WTC11 (cell line): ENCODE measurements at regions not wholly inside any gene's neighbourhood (a gene's known extent, or its start where the extent isn't known, plus 50 kb on each side); places are given as distances from the start of the nearest gene placed in this dataset.

ENCODE experiments used
- ATAC-seq: fragments of 200-7000 bp; cut with Tn5 transposase; 2 replicates; pipeline ENCODE4 v1.10.0; 2021; ENCODE audit warnings: mild to moderate bottlenecking, moderate library complexity
- CTCF ChIA-PET: fragments of 300-600 bp; sonication (Branson Sonifier 250); formaldehyde crosslinking; loops from one replicate; lab custom pipeline; 2021; ENCODE audit warnings: antibody characterized with exemption; lab: Charles Lee
- POLR2A ChIA-PET: fragments of 350-600 bp; sonication (Branson Sonifier 250); formaldehyde crosslinking; loops from one replicate; lab custom pipeline; 2021; ENCODE audit warnings: antibody characterized with exemption; lab: Charles Lee
- DNase-seq: peaks from one replicate; pipeline ENCODE4 v3.0.0; 2021; ENCODE audit warnings: low spot score
- H3K27ac Mint-ChIP-seq: 2 replicates; pipeline ENCODE4 v1.8.0; 2021; ENCODE audit warnings: mixed read lengths
- H3K27me3 Mint-ChIP-seq: 2 replicates; pipeline ENCODE4 v1.8.0; 2021; ENCODE audit warnings: low read depth, mild to moderate bottlenecking, moderate library complexity, mixed read lengths
- H3K36me3 Mint-ChIP-seq: 2 replicates; pipeline ENCODE4 v1.8.0; 2021; ENCODE audit warnings: mixed read lengths
- H3K4me1 Mint-ChIP-seq: 2 replicates; pipeline ENCODE4 v1.8.0; 2022; ENCODE audit warnings: mixed read lengths
- H3K4me3 Mint-ChIP-seq: 2 replicates; pipeline ENCODE4 v1.8.0; 2021; ENCODE audit warnings: mild to moderate bottlenecking, moderate library complexity, mixed read lengths
- H3K9me3 Mint-ChIP-seq: 2 replicates; pipeline ENCODE4 v1.8.0; 2021; ENCODE audit warnings: mixed read lengths
- ATF6 ChIP-seq: sonication (generic); formaldehyde crosslinking; IDR thresholded peaks from 2 replicates; pipeline ENCODE4 v1.8.1; 2023; ENCODE audit warnings: mild to moderate bottlenecking, missing genetic modification reagents
- CREM ChIP-seq: sonication (generic); formaldehyde crosslinking; IDR thresholded peaks from 2 replicates; pipeline ENCODE4 v1.8.1; 2022; ENCODE audit warnings: mild to moderate bottlenecking, missing genetic modification reagents, moderate library complexity
- ELF4 ChIP-seq: sonication (generic); formaldehyde crosslinking; IDR thresholded peaks from 2 replicates; pipeline ENCODE4 v1.8.1; 2022; ENCODE audit warnings: low read depth, mild to moderate bottlenecking, moderate library complexity, missing genetic modification reagents
- NFE2L1 ChIP-seq: sonication (generic); formaldehyde crosslinking; IDR thresholded peaks from 2 replicates; pipeline ENCODE4 v1.8.1; 2023; ENCODE audit warnings: missing genetic modification reagents
- TEAD1 ChIP-seq: sonication (generic); formaldehyde crosslinking; IDR thresholded peaks from 2 replicates; pipeline ENCODE4 v1.8.0; 2022; ENCODE audit warnings: mild to moderate bottlenecking, missing genetic modification reagents
- ZBTB43 ChIP-seq: sonication (generic); formaldehyde crosslinking; IDR thresholded peaks from 2 replicates; pipeline ENCODE4 v1.8.1; 2023; ENCODE audit warnings: mild to moderate bottlenecking, missing genetic modification reagents
- ZNF416 ChIP-seq: fragments of 250-450 bp; sonication (Bioruptor Pico); IDR thresholded peaks from 2 replicates; pipeline ENCODE4 v1.9.0; 2021; ENCODE audit warnings: mild to moderate bottlenecking, inconsistent platforms
- ZNF512 ChIP-seq: sonication (generic); formaldehyde crosslinking; IDR thresholded peaks from 2 replicates; pipeline ENCODE4 v1.8.1; 2022; ENCODE audit warnings: missing genetic modification reagents, borderline replicate concordance
- TF ChIP-seq, protein P1 (sequence below): sonication (generic); formaldehyde crosslinking; IDR thresholded peaks from 2 replicates; pipeline ENCODE4 v1.8.1; 2023; ENCODE audit warnings: mild to moderate bottlenecking, missing genetic modification reagents, moderate library complexity
- TF ChIP-seq, protein P2 (sequence below): sonication (generic); formaldehyde crosslinking; IDR thresholded peaks from 2 replicates; pipeline ENCODE4 v1.8.1; 2022; ENCODE audit warnings: low read depth, missing genetic modification reagents, borderline replicate concordance
- TF ChIP-seq, protein P3 (sequence below): sonication (generic); formaldehyde crosslinking; IDR thresholded peaks from 2 replicates; pipeline ENCODE4 v1.8.1; 2022; ENCODE audit warnings: low read depth, mild to moderate bottlenecking, moderate library complexity, missing genetic modification reagents, borderline replicate concordance
- TF ChIP-seq, protein P4 (sequence below): fragments of 250-450 bp; sonication (Bioruptor Pico); IDR thresholded peaks from 2 replicates; pipeline ENCODE4 v1.9.0; 2021; ENCODE audit warnings: moderate library complexity, mild to moderate bottlenecking, inconsistent platforms, borderline replicate concordance
- TF ChIP-seq, protein P5 (sequence below): sonication (generic); formaldehyde crosslinking; IDR thresholded peaks from 2 replicates; pipeline ENCODE4 v1.8.1; 2023; ENCODE audit warnings: mild to moderate bottlenecking, moderate library complexity, missing genetic modification reagents
- TF ChIP-seq, protein P6 (sequence below): sonication (generic); formaldehyde crosslinking; IDR thresholded peaks from 2 replicates; pipeline ENCODE4 v1.8.1; 2023; ENCODE audit warnings: mild to moderate bottlenecking, missing genetic modification reagents, moderate library complexity

- no peaks in the 10 kb centered on the region; the same call in 1 of the 2 replicates for H3K27me3 Mint-ChIP-seq
- H3K4me3 Mint-ChIP-seq, result no peak overlapping the region
- no peak for ATAC-seq
- H3K36me3 Mint-ChIP-seq, result no peaks in the 10 kb centered on the region
- H3K9me3 Mint-ChIP-seq, result peaks cover 15% of the 10 kb centered on the region
- TF ChIP-seq, protein P1, sequence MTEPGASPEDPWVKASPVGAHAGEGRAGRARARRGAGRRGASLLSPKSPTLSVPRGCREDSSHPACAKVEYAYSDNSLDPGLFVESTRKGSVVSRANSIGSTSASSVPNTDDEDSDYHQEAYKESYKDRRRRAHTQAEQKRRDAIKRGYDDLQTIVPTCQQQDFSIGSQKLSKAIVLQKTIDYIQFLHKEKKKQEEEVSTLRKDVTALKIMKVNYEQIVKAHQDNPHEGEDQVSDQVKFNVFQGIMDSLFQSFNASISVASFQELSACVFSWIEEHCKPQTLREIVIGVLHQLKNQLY, result no peak
- TF ChIP-seq ATF6 (CRISPR knock-in tag) (no peak), CREM (CRISPR knock-in tag) (no peak), ELF4 (CRISPR knock-in tag) (no peak)
- TF ChIP-seq, protein P2, sequence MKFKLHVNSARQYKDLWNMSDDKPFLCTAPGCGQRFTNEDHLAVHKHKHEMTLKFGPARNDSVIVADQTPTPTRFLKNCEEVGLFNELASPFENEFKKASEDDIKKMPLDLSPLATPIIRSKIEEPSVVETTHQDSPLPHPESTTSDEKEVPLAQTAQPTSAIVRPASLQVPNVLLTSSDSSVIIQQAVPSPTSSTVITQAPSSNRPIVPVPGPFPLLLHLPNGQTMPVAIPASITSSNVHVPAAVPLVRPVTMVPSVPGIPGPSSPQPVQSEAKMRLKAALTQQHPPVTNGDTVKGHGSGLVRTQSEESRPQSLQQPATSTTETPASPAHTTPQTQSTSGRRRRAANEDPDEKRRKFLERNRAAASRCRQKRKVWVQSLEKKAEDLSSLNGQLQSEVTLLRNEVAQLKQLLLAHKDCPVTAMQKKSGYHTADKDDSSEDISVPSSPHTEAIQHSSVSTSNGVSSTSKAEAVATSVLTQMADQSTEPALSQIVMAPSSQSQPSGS (CRISPR knock-in tag), result no peak
- TF ChIP-seq, protein P3, sequence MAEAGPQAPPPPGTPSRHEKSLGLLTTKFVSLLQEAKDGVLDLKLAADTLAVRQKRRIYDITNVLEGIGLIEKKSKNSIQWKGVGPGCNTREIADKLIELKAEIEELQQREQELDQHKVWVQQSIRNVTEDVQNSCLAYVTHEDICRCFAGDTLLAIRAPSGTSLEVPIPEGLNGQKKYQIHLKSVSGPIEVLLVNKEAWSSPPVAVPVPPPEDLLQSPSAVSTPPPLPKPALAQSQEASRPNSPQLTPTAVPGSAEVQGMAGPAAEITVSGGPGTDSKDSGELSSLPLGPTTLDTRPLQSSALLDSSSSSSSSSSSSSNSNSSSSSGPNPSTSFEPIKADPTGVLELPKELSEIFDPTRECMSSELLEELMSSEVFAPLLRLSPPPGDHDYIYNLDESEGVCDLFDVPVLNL, result no peak
- TF ChIP-seq, protein P4, sequence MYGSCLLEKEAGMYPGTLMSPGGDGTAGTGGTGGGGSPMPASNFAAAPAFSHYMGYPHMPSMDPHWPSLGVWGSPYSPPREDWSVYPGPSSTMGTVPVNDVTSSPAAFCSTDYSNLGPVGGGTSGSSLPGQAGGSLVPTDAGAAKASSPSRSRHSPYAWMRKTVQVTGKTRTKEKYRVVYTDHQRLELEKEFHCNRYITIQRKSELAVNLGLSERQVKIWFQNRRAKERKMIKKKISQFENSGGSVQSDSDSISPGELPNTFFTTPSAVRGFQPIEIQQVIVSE (CRISPR knock-in tag), result no peak
- H3K27ac Mint-ChIP-seq, result no peak overlapping the region
- POLR2A ChIA-PET, result interaction anchor here (0.7 kb wide), 1 partner anchor 1487 kb away, joined by 5 read pairs; no protein-coding TSS in a partner anchor
- peaks cover 5% of the 10 kb centered on the region; the same call in 1 of the 2 replicates for H3K4me1 Mint-ChIP-seq
- CTCF ChIA-PET, result no interaction called here
- DNase-seq, result no peak
These were observed 425.4 kb downstream of the JRKL start for GRCh38 chr11:96815236-96815635.

GRCh38 chr11:96817482-96818399 is 427.9 kb downstream of the JRKL start:
- DNase-seq, result no peak
- peaks cover 5% of the 10 kb centered on the region; the same call in 1 of the 2 replicates for H3K4me1 Mint-ChIP-seq

More at GRCh38 chr11:96817482-96818399, 427.9 kb downstream of the JRKL start:
- TF ChIP-seq ZNF416 (CRISPR knock-in tag), result no peak
- TF ChIP-seq, protein P5, sequence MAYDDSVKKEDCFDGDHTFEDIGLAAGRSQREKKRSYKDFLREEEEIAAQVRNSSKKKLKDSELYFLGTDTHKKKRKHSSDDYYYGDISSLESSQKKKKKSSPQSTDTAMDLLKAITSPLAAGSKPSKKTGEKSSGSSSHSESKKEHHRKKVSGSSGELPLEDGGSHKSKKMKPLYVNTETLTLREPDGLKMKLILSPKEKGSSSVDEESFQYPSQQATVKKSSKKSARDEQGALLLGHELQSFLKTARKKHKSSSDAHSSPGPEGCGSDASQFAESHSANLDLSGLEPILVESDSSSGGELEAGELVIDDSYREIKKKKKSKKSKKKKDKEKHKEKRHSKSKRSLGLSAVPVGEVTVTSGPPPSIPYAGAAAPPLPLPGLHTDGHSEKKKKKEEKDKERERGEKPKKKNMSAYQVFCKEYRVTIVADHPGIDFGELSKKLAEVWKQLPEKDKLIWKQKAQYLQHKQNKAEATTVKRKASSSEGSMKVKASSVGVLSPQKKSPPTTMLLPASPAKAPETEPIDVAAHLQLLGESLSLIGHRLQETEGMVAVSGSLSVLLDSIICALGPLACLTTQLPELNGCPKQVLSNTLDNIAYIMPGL (CRISPR knock-in tag), result no peak
- no peak for TF ChIP-seq TEAD1 (CRISPR knock-in tag)
- no peak for TF ChIP-seq NFE2L1 (CRISPR knock-in tag)
- TF ChIP-seq ZNF512, result no peak
- TF ChIP-seq, protein P4 (CRISPR knock-in tag), result no peak
- TF ChIP-seq ZBTB43, result no peak
- TF ChIP-seq, protein P6, sequence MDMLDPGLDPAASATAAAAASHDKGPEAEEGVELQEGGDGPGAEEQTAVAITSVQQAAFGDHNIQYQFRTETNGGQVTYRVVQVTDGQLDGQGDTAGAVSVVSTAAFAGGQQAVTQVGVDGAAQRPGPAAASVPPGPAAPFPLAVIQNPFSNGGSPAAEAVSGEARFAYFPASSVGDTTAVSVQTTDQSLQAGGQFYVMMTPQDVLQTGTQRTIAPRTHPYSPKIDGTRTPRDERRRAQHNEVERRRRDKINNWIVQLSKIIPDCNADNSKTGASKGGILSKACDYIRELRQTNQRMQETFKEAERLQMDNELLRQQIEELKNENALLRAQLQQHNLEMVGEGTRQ (CRISPR knock-in tag), result no peak
- H3K27me3 Mint-ChIP-seq, result no peaks in the 10 kb centered on the region; the same call in 1 of the 2 replicates
- no peak overlapping the region for H3K4me3 Mint-ChIP-seq
- H3K27ac Mint-ChIP-seq, result no peak overlapping the region
- POLR2A ChIA-PET, result no interaction called here
- no peak for ATAC-seq
- H3K36me3 Mint-ChIP-seq, result no peaks in the 10 kb centered on the region
- peaks cover 15% of the 10 kb centered on the region for H3K9me3 Mint-ChIP-seq
- CTCF ChIA-PET, result no interaction called here
